Activated CD4-positive, alpha-beta T cell treated with anti-CD3 and anti-CD28 coated beads, Interleukin-2, amount 10 ng/mL, durations not matched to agents 7 days and 5 days (primary cell): ENCODE measurements at regions not wholly inside any gene's neighbourhood (a gene's known extent, or its start where the extent isn't known, plus 50 kb on each side); places are given as distances from the start of the nearest gene placed in this dataset.

Experiments
- CTCF ChIA-PET: fragments of 350-600 bp; sonication (Branson Sonifier 250); formaldehyde crosslinking; loops from one replicate; lab custom pipeline; 2021; ENCODE audit warnings: antibody characterized with exemption; lab: Charles Lee
- POLR2A ChIA-PET: fragments of 350-600 bp; sonication (Branson Sonifier 250); formaldehyde crosslinking; loops from one replicate; lab custom pipeline; 2021; ENCODE audit warnings: antibody characterized with exemption; lab: Charles Lee
- DNase-seq: peaks from one replicate; pipeline ENCODE4 v3.0.0-alpha.2; 2020
- H3K27ac Mint-ChIP-seq: one replicate; pipeline ENCODE4 v1.8.0; 2021; ENCODE audit warnings: mild to moderate bottlenecking, moderate library complexity, mixed read lengths
- H3K27me3 Mint-ChIP-seq: one replicate; pipeline ENCODE4 v1.8.0; 2021; ENCODE audit warnings: mixed read lengths
- H3K36me3 Mint-ChIP-seq: one replicate; pipeline ENCODE4 v1.8.0; 2021; ENCODE audit warnings: low read depth, mixed read lengths
- H3K4me1 Mint-ChIP-seq: one replicate; pipeline ENCODE4 v1.8.0; 2021; ENCODE audit warnings: mixed read lengths
- H3K4me3 Mint-ChIP-seq: one replicate; pipeline ENCODE4 v1.8.0; 2021; ENCODE audit warnings: mild to moderate bottlenecking, moderate library complexity, mixed read lengths
- H3K9me3 Mint-ChIP-seq: one replicate; pipeline ENCODE4 v1.8.0; 2021; ENCODE audit warnings: mixed read lengths

- Mint-ChIP-seq H3K9me3 (no peaks in the 10 kb centered on the region), H3K36me3 (no peaks in the 10 kb centered on the region), H3K27ac (no peak overlapping the region), H3K4me3 (no peak overlapping the region), H3K4me1 (peaks cover 4% of the 10 kb centered on the region), H3K27me3 (peaks cover 3% of the 10 kb centered on the region)
- ChIA-PET CTCF (no interaction called here), POLR2A (no interaction called here)
- no peak for DNase-seq
These were observed 92.0 kb downstream of the PSMB1 start for GRCh38 chr6:170461111-170461510.

GRCh38 chr6:170460641-170461040, 92.5 kb downstream of the PSMB1 start:
- no peak overlapping the region for H3K27ac Mint-ChIP-seq
- DNase-seq, result no peak
- H3K9me3 Mint-ChIP-seq, result no peaks in the 10 kb centered on the region
- H3K27me3 Mint-ChIP-seq, result peaks cover 3% of the 10 kb centered on the region
- ChIA-PET POLR2A (no interaction called here), CTCF (no interaction called here)
- no peak overlapping the region for H3K4me3 Mint-ChIP-seq
- no peaks in the 10 kb centered on the region for H3K36me3 Mint-ChIP-seq
- peaks cover 4% of the 10 kb centered on the region for H3K4me1 Mint-ChIP-seq

- ChIA-PET CTCF (no interaction called here), POLR2A (no interaction called here)
- no peak overlapping the region for H3K4me3 Mint-ChIP-seq
- H3K9me3 Mint-ChIP-seq, result no peaks in the 10 kb centered on the region
- H3K36me3 Mint-ChIP-seq, result no peaks in the 10 kb centered on the region
- peaks cover 3% of the 10 kb centered on the region for H3K27me3 Mint-ChIP-seq
- H3K4me1 Mint-ChIP-seq, result peaks cover 8% of the 10 kb centered on the region
- H3K27ac Mint-ChIP-seq, result no peak overlapping the region
- peak; percentile 11 for DNase-seq
These were observed 93.7 kb downstream of the PSMB1 start for GRCh38 chr6:170459451-170459850.

- ChIA-PET CTCF (interaction anchor here (0.7 kb wide), 1 partner anchor 31 kb away, joined by 3 read pairs; no protein-coding TSS in a partner anchor), POLR2A (no interaction called here)
- H3K36me3 Mint-ChIP-seq, result no peaks in the 10 kb centered on the region
- H3K27me3 Mint-ChIP-seq, result peaks cover 3% of the 10 kb centered on the region
- no peak for DNase-seq
- no peak overlapping the region for H3K27ac Mint-ChIP-seq
- H3K9me3 Mint-ChIP-seq, result peaks cover 5% of the 10 kb centered on the region
- H3K4me1 Mint-ChIP-seq, result peaks cover 8% of the 10 kb centered on the region
- no peak overlapping the region for H3K4me3 Mint-ChIP-seq
These were observed 96.0 kb downstream of the PSMB1 start for GRCh38 chr6:170456886-170457698.
